ENCODE measurements at regions not wholly inside any gene's neighbourhood (a gene's known extent, or its start where the extent isn't known, plus 50 kb on each side); places are given as distances from the start of the nearest gene placed in this dataset.

GRCh38 chr2:234789556-234790325, 162.1 kb upstream of the SH3BP4 start:
- no peak for ATAC-seq
- TF ChIP-seq ZNF565 (CRISPR knock-in tag; conservative IDR thresholded peaks at IDR 0.05; ENCODE audit: low read depth) (no peak), GLIS3 (CRISPR knock-in tag; IDR thresholded peaks at IDR 0.05) (no peak), ESRRG (CRISPR knock-in tag; IDR thresholded peaks at IDR 0.05) (no peak), ZNF70 (CRISPR knock-in tag; IDR thresholded peaks at IDR 0.05) (no peak), CSRNP3 (CRISPR knock-in tag; IDR thresholded peaks at IDR 0.05) (no peak), ARNTL (CRISPR knock-in tag; IDR thresholded peaks at IDR 0.05; ENCODE audit: borderline replicate concordance, low read depth) (no peak), CSDC2 (CRISPR knock-in tag; IDR thresholded peaks at IDR 0.05) (no peak), SNAI2 (CRISPR knock-in tag; IDR thresholded peaks at IDR 0.05) (no peak), PPARA (CRISPR knock-in tag; IDR thresholded peaks at IDR 0.05; ENCODE audit: borderline replicate concordance) (no peak), ZFP30 (CRISPR knock-in tag; IDR thresholded peaks at IDR 0.05) (no peak), RARB (CRISPR knock-in tag; IDR thresholded peaks at IDR 0.05) (no peak), OSR1 (CRISPR knock-in tag; IDR thresholded peaks at IDR 0.05) (no peak), POU6F1 (CRISPR knock-in tag; IDR thresholded peaks at IDR 0.05; ENCODE audit: borderline replicate concordance, low read depth) (no peak), TCF4 (CRISPR knock-in tag; IDR thresholded peaks at IDR 0.05; ENCODE audit: borderline replicate concordance) (no peak), ISL1 (CRISPR knock-in tag; IDR thresholded peaks at IDR 0.05) (no peak), ZC3H10 (CRISPR knock-in tag; IDR thresholded peaks at IDR 0.05) (no peak), BACH2 (CRISPR knock-in tag; IDR thresholded peaks at IDR 0.05; ENCODE audit: borderline replicate concordance) (no peak), TOX (CRISPR knock-in tag; IDR thresholded peaks at IDR 0.05; ENCODE audit: borderline replicate concordance) (no peak), CREB5 (CRISPR knock-in tag; IDR thresholded peaks at IDR 0.05; ENCODE audit: low read depth) (no peak)
- TF ChIP-seq, protein P1, sequence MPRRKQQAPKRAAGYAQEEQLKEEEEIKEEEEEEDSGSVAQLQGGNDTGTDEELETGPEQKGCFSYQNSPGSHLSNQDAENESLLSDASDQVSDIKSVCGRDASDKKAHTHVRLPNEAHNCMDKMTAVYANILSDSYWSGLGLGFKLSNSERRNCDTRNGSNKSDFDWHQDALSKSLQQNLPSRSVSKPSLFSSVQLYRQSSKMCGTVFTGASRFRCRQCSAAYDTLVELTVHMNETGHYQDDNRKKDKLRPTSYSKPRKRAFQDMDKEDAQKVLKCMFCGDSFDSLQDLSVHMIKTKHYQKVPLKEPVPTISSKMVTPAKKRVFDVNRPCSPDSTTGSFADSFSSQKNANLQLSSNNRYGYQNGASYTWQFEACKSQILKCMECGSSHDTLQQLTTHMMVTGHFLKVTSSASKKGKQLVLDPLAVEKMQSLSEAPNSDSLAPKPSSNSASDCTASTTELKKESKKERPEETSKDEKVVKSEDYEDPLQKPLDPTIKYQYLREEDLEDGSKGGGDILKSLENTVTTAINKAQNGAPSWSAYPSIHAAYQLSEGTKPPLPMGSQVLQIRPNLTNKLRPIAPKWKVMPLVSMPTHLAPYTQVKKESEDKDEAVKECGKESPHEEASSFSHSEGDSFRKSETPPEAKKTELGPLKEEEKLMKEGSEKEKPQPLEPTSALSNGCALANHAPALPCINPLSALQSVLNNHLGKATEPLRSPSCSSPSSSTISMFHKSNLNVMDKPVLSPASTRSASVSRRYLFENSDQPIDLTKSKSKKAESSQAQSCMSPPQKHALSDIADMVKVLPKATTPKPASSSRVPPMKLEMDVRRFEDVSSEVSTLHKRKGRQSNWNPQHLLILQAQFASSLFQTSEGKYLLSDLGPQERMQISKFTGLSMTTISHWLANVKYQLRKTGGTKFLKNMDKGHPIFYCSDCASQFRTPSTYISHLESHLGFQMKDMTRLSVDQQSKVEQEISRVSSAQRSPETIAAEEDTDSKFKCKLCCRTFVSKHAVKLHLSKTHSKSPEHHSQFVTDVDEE (CRISPR knock-in tag; IDR thresholded peaks at IDR 0.05) = no peak

- no peak for ATAC-seq
Observed at GRCh38 chr2:234788841-234789240, 163.0 kb upstream of the SH3BP4 start.

More at GRCh38 chr2:234788841-234789240, 163.0 kb upstream of the SH3BP4 start:
- TF ChIP-seq BACH2 (CRISPR knock-in tag; IDR thresholded peaks at IDR 0.05; ENCODE audit: borderline replicate concordance) (no peak), POU6F1 (CRISPR knock-in tag; IDR thresholded peaks at IDR 0.05; ENCODE audit: borderline replicate concordance, low read depth) (no peak), SNAI2 (CRISPR knock-in tag; IDR thresholded peaks at IDR 0.05) (no peak), GLIS3 (CRISPR knock-in tag; IDR thresholded peaks at IDR 0.05) (no peak), RARB (CRISPR knock-in tag; IDR thresholded peaks at IDR 0.05) (no peak), ESRRG (CRISPR knock-in tag; IDR thresholded peaks at IDR 0.05) (no peak), ZFP3 (CRISPR knock-in tag; IDR thresholded peaks at IDR 0.05) (no peak), ZFP30 (CRISPR knock-in tag; IDR thresholded peaks at IDR 0.05) (no peak), ISL1 (CRISPR knock-in tag; IDR thresholded peaks at IDR 0.05) (no peak), TCF4 (CRISPR knock-in tag; IDR thresholded peaks at IDR 0.05; ENCODE audit: borderline replicate concordance) (no peak), ZC3H10 (CRISPR knock-in tag; IDR thresholded peaks at IDR 0.05) (no peak), CSRNP3 (CRISPR knock-in tag; IDR thresholded peaks at IDR 0.05) (no peak), ZNF8 (CRISPR knock-in tag; IDR thresholded peaks at IDR 0.05) (no peak)
- TF ChIP-seq, protein P2, sequence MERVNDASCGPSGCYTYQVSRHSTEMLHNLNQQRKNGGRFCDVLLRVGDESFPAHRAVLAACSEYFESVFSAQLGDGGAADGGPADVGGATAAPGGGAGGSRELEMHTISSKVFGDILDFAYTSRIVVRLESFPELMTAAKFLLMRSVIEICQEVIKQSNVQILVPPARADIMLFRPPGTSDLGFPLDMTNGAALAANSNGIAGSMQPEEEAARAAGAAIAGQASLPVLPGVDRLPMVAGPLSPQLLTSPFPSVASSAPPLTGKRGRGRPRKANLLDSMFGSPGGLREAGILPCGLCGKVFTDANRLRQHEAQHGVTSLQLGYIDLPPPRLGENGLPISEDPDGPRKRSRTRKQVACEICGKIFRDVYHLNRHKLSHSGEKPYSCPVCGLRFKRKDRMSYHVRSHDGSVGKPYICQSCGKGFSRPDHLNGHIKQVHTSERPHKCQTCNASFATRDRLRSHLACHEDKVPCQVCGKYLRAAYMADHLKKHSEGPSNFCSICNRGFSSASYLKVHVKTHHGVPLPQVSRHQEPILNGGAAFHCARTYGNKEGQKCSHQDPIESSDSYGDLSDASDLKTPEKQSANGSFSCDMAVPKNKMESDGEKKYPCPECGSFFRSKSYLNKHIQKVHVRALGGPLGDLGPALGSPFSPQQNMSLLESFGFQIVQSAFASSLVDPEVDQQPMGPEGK (CRISPR knock-in tag; IDR thresholded peaks at IDR 0.05; ENCODE audit: borderline replicate concordance) = no peak

Data from SK-N-SH treated with all-trans-retinoic acid at 6 μM for 48 hours (cell line).